Endothelial cell of umbilical vein (primary cell): ENCODE measurements at regions not wholly inside any gene's neighbourhood (a gene's known extent, or its start where the extent isn't known, plus 50 kb on each side); places are given as distances from the start of the nearest gene placed in this dataset.

ENCODE experiments used
- BruUV-seq: library from RNA; stranded (reverse); fragments of 400-500 nt; replicated peaks from 2 replicates; lab custom pipeline; 2021; lab: Mats Ljungman, UMichigan
- CTCF ChIA-PET: fragments of 300-600, 350-600 bp; sonication (Branson Sonifier 250); formaldehyde crosslinking; loops from one replicate; lab custom pipeline; 2021; ENCODE audit warnings: antibody characterized with exemption, inconsistent platforms; lab: Charles Lee
- POLR2A ChIA-PET: fragments of 300-600, 350-600 bp; sonication (Branson Sonifier 250); formaldehyde crosslinking; loops from one replicate; lab custom pipeline; 2021; ENCODE audit warnings: antibody characterized with exemption, inconsistent platforms; lab: Charles Lee
- DNase-seq: peaks from one replicate; pipeline ENCODE4 v3.0.0-alpha.2; 2011; ENCODE audit warnings: low read depth, low spot score
- FAIRE-seq: peaks from 2 replicates; lab custom pipeline; 2011; peaks lifted over from hg19 to GRCh38; lab: Jason Lieb, UNC
- H2AFZ ChIP-seq: 2 replicates; pipeline ENCODE4 v1.6.0; 2012; ENCODE audit warnings: low read depth, low read length, control low read depth, inconsistent platforms
- H3K27ac ChIP-seq: 2 replicates; pipeline ENCODE4 v1.5.1; 2011; ENCODE audit warnings: low read depth, mild to moderate bottlenecking, control low read depth, low read length, moderate library complexity; ENCODE audit not compliant: insufficient read depth
- H3K27me3 ChIP-seq, 2 experiments: 2 replicates each; pipeline versions ENCODE4 v1.6.0 to v1.6.1; 2011; ENCODE audit warnings: low read length in 2 of 2, mixed read lengths in 1 of 2; ENCODE audit not compliant: control insufficient read depth in 2 of 2, insufficient read depth in 2 of 2
- H3K36me3 ChIP-seq, 2 experiments: 2 replicates in 1 of 2; 3 replicates in 1 of 2; pipeline ENCODE4 v1.5.1; 2011; ENCODE audit warnings: low read length in 2 of 2, mild to moderate bottlenecking in 1 of 2, moderate library complexity in 1 of 2; ENCODE audit not compliant: control insufficient read depth in 2 of 2, insufficient read depth in 2 of 2; ENCODE audit errors: extremely low read depth in 1 of 2
- H3K4me1 ChIP-seq: 3 replicates; pipeline ENCODE4 v1.5.1; 2011; ENCODE audit warnings: mild to moderate bottlenecking, low read length; ENCODE audit not compliant: control insufficient read depth, insufficient read depth; ENCODE audit errors: extremely low read depth
- H3K4me2 ChIP-seq: 2 replicates; pipeline ENCODE4 v1.6.1; 2011; ENCODE audit warnings: low read length, control low read depth, mixed read lengths; ENCODE audit not compliant: insufficient read depth
- H3K4me3 ChIP-seq, 3 experiments: fragments of 200-600 bp in 1 of 3; sonication (generic), shearing (Covaris generic) in 1 of 3; replicated peaks in 1 of 3; 2 replicates each; pipeline ENCODE4 v1.5.1; 2011 to 2016; ENCODE audit warnings: control low read depth in 3 of 3, low read length in 3 of 3, mild to moderate bottlenecking in 2 of 3, inconsistent platforms in 1 of 3, low read depth in 1 of 3, moderate library complexity in 1 of 3; ENCODE audit not compliant: insufficient read depth in 1 of 3
- H3K79me2 ChIP-seq: 2 replicates; pipeline ENCODE4 v1.6.0; 2012; ENCODE audit warnings: low read length, inconsistent platforms; ENCODE audit not compliant: control insufficient read depth, insufficient read depth
- H3K9ac ChIP-seq: replicated peaks from 2 replicates; pipeline ENCODE3; 2011; ENCODE audit warnings: low read length, control low read depth; ENCODE audit not compliant: insufficient read depth; ENCODE audit errors: extremely low read depth
- H3K9me1 ChIP-seq: replicated peaks from 3 replicates; pipeline ENCODE4 v1.6.0; 2011; ENCODE audit warnings: mild to moderate bottlenecking, low read length; ENCODE audit not compliant: control insufficient read depth, insufficient read depth; ENCODE audit errors: extremely low read depth
- H3K9me3 ChIP-seq: replicated peaks from 2 replicates; pipeline ENCODE4 v1.5.1; 2012; ENCODE audit warnings: low read length, inconsistent platforms; ENCODE audit not compliant: control insufficient read depth, insufficient read depth
- H4K20me1 ChIP-seq: replicated peaks from 2 replicates; pipeline ENCODE3; 2011; ENCODE audit warnings: mild to moderate bottlenecking, low read length; ENCODE audit not compliant: control insufficient read depth, insufficient read depth; ENCODE audit errors: extremely low read depth
- EZH2 ChIP-seq: IDR thresholded peaks from 2 replicates; pipeline ENCODE4 v1.6.1; 2012; ENCODE audit warnings: borderline replicate concordance, low read depth, mild to moderate bottlenecking, moderate library complexity, low read length, inconsistent platforms; ENCODE audit not compliant: severe bottlenecking
- FOS ChIP-seq: IDR thresholded peaks from 2 replicates; pipeline ENCODE4 v1.6.1; 2011; ENCODE audit warnings: mild to moderate bottlenecking, low read length, moderate library complexity, borderline replicate concordance; ENCODE audit not compliant: insufficient read depth
- GATA2 ChIP-seq: IDR thresholded peaks from 2 replicates; pipeline ENCODE4 v1.7.0; 2011; ENCODE audit warnings: low read depth, mild to moderate bottlenecking, moderate library complexity, mixed read lengths, low read length; ENCODE audit not compliant: insufficient read length, insufficient read depth
- JUN ChIP-seq: IDR thresholded peaks from 2 replicates; pipeline ENCODE4 v1.6.1; 2011; ENCODE audit warnings: borderline replicate concordance, low read depth; ENCODE audit not compliant: insufficient read length, insufficient read depth
- MYC ChIP-seq: IDR thresholded peaks from one replicate; pipeline ENCODE4 v1.6.1; 2011; ENCODE audit warnings: mild to moderate bottlenecking, low read depth, low read length
- POLR2A ChIP-seq: IDR thresholded peaks from 2 replicates; pipeline ENCODE4 v1.6.1; 2012; ENCODE audit warnings: low read depth, mild to moderate bottlenecking, control low read depth, low read length
- POLR2AphosphoS5 ChIP-seq: IDR thresholded peaks from 2 replicates; pipeline ENCODE4 v1.6.1; 2012; ENCODE audit warnings: low read depth, mild to moderate bottlenecking, control low read depth, low read length, moderate library complexity; ENCODE audit not compliant: insufficient read depth
- dilution Hi-C: fragments of 300-500 bp; cut with MboI; formaldehyde crosslinking; loops from one replicate; pipeline ENCODE4 v1.15.0; 2019; ENCODE audit warnings: low sequenced_read_pairs; ENCODE audit not compliant: extremely low pct_ligation_motif_present
- intact Hi-C: fragments of 100-400 bp; cut with micrococcal nuclease; formaldehyde crosslinking; loops from one replicate; pipeline ENCODE4 v1.10.0; 2022
- TF ChIP-seq, protein P1 (sequence below): IDR thresholded peaks from 2 replicates; pipeline ENCODE4 v1.6.1; 2011; ENCODE audit not compliant: insufficient read depth, insufficient read length
- TF ChIP-seq, protein P2 (sequence below), 2 donors: IDR thresholded peaks; 1 replicate in 1 of 2; 2 replicates in 1 of 2; pipeline ENCODE4 v1.5.1; 2011; ENCODE audit warnings: low read length in 2 of 2, mild to moderate bottlenecking in 2 of 2, moderate library complexity in 2 of 2, control low read depth in 1 of 2, inconsistent platforms in 1 of 2, low read depth in 1 of 2; ENCODE audit not compliant: insufficient read depth in 1 of 2; ENCODE audit errors: extremely low read depth in 1 of 2

DNA sequence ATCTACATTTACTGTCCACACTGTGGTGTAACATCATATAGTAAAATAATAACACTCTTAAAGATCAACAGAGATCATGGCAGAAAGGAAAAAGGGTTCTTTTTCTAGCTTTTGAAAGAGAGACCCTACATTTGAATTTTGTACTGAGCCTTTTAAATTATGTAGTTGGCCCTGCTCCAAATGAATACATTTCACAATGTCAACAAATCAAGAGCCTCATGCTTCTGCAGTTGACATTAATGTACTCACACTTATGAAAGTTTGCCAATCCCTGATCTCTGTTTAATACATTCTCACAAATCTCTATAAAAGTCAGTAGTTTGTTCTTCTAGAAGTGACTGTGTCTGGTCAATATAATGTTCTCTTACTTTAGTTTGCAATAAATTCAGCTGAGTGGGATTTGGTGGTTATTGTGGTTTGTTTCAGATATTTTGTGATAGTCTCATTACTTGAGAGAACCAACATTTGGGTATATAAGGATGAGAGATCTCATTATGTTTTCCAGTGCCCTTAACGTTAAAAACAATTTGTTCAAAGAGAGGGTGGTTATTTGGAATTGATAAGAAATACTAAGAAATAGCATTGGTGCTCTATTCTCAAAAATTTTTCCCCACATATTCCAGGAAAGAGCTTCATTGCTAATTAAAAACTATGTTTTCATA lies 277.8 kb upstream of the FTMT start:
- Histone ChIP-seq H3K4me2 (no peak overlapping the region), H3K4me1 (no peaks in the 10 kb centered on the region), H3K4me3 (no peak overlapping the region), H3K36me3 (no peaks in the 10 kb centered on the region), H2AFZ (no peak overlapping the region), H3K9ac (no peak overlapping the region), H3K79me2 (no peaks in the 10 kb centered on the region), H3K27me3 (no peaks in the 10 kb centered on the region), H3K27ac (no peak overlapping the region), H3K9me1 (no peaks in the 10 kb centered on the region), H3K9me3 (no peaks in the 10 kb centered on the region), H4K20me1 (no peaks in the 10 kb centered on the region)
- CTCF ChIA-PET: no interaction called here
- TF ChIP-seq POLR2AphosphoS5 (no peak), JUN (no peak), GATA2 (no peak), POLR2A (no peak), EZH2 (no peak), FOS (no peak), MYC (no peak)
- TF ChIP-seq, protein P1, sequence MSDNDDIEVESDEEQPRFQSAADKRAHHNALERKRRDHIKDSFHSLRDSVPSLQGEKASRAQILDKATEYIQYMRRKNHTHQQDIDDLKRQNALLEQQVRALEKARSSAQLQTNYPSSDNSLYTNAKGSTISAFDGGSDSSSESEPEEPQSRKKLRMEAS: no peak
- TF ChIP-seq, protein P2, sequence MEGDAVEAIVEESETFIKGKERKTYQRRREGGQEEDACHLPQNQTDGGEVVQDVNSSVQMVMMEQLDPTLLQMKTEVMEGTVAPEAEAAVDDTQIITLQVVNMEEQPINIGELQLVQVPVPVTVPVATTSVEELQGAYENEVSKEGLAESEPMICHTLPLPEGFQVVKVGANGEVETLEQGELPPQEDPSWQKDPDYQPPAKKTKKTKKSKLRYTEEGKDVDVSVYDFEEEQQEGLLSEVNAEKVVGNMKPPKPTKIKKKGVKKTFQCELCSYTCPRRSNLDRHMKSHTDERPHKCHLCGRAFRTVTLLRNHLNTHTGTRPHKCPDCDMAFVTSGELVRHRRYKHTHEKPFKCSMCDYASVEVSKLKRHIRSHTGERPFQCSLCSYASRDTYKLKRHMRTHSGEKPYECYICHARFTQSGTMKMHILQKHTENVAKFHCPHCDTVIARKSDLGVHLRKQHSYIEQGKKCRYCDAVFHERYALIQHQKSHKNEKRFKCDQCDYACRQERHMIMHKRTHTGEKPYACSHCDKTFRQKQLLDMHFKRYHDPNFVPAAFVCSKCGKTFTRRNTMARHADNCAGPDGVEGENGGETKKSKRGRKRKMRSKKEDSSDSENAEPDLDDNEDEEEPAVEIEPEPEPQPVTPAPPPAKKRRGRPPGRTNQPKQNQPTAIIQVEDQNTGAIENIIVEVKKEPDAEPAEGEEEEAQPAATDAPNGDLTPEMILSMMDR (IDR thresholded peaks at IDR 0.05; ENCODE audit: extremely low read depth in 1 of 2, insufficient read depth in 1 of 2, low read depth in 1 of 2, low read length in 2 of 2): no peak
- no TSS peak for BruUV-seq
- dilution Hi-C loops: no loop called here
- FAIRE-seq (no peak), DNase-seq (no peak)
- intact Hi-C loops: no loop called here
- POLR2A ChIA-PET: no interaction called here
